AG04450 (cell line): ENCODE measurements at regions not wholly inside any gene's neighbourhood (a gene's known extent, or its start where the extent isn't known, plus 50 kb on each side); places are given as distances from the start of the nearest gene placed in this dataset.
"Not testable (repeated sequence)": the region's sequence is repeated elsewhere in the genome, so short reads cannot be mapped to it uniquely, and the experiment has no call there.

Source experiments
- CTCF ChIA-PET: fragments of 300-600, 350-600 bp; formaldehyde crosslinking; extraction: SDS; loops from one replicate; lab custom pipeline; 2022; ENCODE audit warnings: antibody characterized with exemption, inconsistent platforms; lab: Charles Lee
- POLR2A ChIA-PET: fragments of 350-600 bp; formaldehyde crosslinking; extraction: SDS; loops from one replicate; lab custom pipeline; 2021; ENCODE audit warnings: antibody characterized with exemption, inconsistent platforms; lab: Yijun Ruan, JAX
- DNase-seq: peaks from one replicate; pipeline ENCODE4 v3.0.0-alpha.2; 2011; ENCODE audit warnings: low read depth, low spot score
- H3K27ac ChIP-seq: one replicate; pipeline ENCODE4 v1.5.1; 2012; ENCODE audit warnings: low read depth, low read length, control low read depth
- H3K27me3 ChIP-seq: one replicate; pipeline ENCODE4 v1.6.0; 2012; ENCODE audit warnings: low read length; ENCODE audit not compliant: control insufficient read depth, insufficient read depth
- H3K4me3 ChIP-seq: 2 replicates; pipeline ENCODE4 v1.5.1; 2011; ENCODE audit warnings: mild to moderate bottlenecking, low read depth, low read length, control low read depth
- H3K9me3 ChIP-seq: 2 replicates; pipeline ENCODE4 v1.5.1; 2012; ENCODE audit warnings: low read length; ENCODE audit not compliant: control insufficient read depth, insufficient read depth
- TF ChIP-seq, protein P1 (sequence below): IDR thresholded peaks from 2 replicates; pipeline ENCODE4 v1.5.1; 2011; ENCODE audit warnings: low read depth, low read length, control low read depth, inconsistent platforms

DNA sequence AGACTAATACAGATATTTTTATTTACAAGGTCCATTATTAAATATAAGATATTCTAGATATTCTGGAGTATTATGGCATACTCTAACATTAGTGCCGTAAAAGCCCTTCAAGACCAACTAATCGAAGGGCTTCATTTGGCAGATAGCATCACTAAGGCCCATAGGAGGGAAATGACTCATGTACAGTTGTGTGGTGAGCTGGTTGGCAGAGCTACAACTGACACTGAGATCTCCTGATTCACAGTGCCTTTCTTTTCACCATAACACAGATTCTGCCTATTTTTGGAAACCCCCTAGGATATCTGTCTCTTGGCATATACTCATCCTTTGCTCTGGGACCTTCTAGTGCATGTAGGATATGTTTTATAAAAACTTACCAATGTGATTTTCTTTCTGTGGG lies 201.7 kb upstream of the AFF2 start:
- ChIA-PET POLR2A (no interaction called here), CTCF (no interaction called here)
- H3K27ac ChIP-seq: no peak overlapping the region

DNA sequence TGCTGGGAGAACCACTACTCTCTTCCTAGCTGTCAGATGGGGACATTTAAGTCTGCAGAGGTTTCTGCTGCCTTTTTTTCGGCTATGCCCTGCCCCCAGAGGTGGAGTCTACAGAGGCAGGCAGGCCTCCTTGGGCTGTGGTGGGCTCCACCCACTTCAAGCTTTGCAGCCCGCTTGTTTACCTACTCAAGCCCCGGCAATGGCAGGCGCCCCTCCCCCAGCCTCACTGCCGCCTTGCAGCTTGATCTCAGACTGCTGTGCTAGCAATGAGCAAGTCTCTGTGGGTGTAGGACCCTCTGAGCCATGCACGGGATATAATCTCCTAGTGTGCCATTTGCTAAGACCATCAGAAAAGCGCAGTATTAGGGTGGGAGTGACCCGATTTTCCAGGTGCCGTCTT lies 195.2 kb upstream of the AFF2 start:
- DNase-seq, H3K27me3 ChIP-seq, POLR2A ChIA-PET, H3K27ac ChIP-seq, H3K9me3 ChIP-seq, CTCF ChIA-PET, H3K4me3 ChIP-seq: not testable (repeated sequence)

More for the DNA sequence above, 201.7 kb upstream of the AFF2 start:
- TF ChIP-seq, protein P1, sequence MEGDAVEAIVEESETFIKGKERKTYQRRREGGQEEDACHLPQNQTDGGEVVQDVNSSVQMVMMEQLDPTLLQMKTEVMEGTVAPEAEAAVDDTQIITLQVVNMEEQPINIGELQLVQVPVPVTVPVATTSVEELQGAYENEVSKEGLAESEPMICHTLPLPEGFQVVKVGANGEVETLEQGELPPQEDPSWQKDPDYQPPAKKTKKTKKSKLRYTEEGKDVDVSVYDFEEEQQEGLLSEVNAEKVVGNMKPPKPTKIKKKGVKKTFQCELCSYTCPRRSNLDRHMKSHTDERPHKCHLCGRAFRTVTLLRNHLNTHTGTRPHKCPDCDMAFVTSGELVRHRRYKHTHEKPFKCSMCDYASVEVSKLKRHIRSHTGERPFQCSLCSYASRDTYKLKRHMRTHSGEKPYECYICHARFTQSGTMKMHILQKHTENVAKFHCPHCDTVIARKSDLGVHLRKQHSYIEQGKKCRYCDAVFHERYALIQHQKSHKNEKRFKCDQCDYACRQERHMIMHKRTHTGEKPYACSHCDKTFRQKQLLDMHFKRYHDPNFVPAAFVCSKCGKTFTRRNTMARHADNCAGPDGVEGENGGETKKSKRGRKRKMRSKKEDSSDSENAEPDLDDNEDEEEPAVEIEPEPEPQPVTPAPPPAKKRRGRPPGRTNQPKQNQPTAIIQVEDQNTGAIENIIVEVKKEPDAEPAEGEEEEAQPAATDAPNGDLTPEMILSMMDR: no peak
- no peak overlapping the region for H3K4me3 ChIP-seq
- peaks cover 9% of the 10 kb centered on the region for H3K9me3 ChIP-seq
- H3K27me3 ChIP-seq: no peaks in the 10 kb centered on the region
- no peak for DNase-seq

DNA sequence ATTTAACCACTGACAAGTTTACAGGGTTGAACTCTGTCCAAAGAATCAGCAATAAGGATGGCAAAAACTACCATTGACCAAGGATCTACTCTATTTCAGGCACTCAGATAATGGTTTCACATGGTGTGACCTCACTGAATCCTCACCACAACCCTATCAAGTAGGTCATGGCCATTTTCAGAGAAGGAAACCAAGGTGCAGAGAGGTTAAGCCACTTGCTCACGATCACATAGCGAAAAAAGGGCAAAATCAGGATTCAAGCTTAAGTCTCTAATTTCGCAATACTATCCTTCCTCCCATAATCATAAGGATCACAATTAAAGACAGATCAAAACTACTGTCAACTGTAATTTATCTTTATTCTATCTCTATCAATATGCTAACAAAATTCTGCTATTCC lies 191.0 kb upstream of the AFF2 start:
- TF ChIP-seq, protein P1: no peak
- Histone ChIP-seq H3K4me3 (no peak overlapping the region), H3K27me3 (no peaks in the 10 kb centered on the region), H3K9me3 (peaks cover 3% of the 10 kb centered on the region; the same call in 1 of the 2 replicates), H3K27ac (no peak overlapping the region)
- no peak for DNase-seq
- CTCF ChIA-PET: no interaction called here
- POLR2A ChIA-PET: no interaction called here

DNA sequence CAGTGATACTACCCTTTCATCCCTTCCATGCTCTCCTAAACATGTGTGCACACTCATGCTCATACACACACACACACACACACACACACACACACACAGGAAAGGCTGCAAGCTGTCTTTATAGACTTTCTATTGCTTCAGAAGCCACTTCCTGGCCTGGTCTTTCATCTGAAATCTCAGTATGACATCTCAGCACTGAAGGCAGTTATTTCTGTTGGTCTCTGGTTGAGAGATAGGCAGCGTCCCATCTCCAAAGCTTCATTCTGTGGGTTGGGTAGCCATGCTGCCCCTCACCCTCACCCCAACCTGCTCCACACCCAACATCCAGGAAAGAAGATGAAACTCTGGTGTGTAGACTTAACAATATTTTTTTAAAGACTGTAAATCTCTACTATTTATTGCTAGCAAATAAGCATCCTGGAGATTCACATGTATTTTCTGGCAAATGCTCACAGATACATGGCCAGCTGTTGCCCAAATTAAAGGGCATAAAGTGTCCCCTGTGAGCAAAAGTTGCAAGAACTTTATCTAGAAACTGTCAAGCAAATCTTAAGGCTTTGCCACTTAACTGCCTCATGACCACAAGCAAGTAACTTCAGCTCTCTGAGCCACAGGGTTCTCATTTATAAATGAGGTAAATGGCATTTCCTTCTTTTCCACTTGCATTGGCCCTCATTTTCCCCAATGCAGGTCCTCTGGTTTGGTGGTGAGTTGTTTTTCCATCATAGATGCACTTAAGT lies 189.8 kb upstream of the AFF2 start:
- Histone ChIP-seq H3K27ac (no peak overlapping the region), H3K27me3 (no peaks in the 10 kb centered on the region), H3K9me3 (peaks cover 3% of the 10 kb centered on the region; the same call in 1 of the 2 replicates), H3K4me3 (no peak overlapping the region)
- ChIA-PET POLR2A (no interaction called here), CTCF (no interaction called here)
- no peak for DNase-seq
- TF ChIP-seq, protein P1: no peak

DNA sequence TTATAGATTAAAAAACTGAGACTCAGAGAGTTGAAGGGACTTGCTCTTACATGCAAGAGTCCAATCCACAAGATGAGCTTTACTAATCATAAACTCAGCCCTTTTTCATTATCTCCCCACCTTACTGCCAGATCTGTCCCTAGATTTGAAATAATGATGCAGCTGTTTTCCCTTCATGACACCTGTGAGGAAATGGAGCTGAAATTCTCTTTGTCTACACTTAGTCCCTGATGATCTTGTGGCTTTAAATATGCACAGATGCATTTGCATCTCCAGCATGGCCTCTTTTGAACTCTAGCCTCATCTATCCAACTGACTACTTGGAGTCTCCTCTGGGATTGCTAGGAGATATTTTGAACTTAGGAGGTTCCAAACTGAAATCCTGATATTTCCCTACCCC lies 188.9 kb upstream of the AFF2 start:
- Histone ChIP-seq H3K27me3 (no peaks in the 10 kb centered on the region), H3K4me3 (no peak overlapping the region), H3K27ac (no peak overlapping the region), H3K9me3 (peaks cover 3% of the 10 kb centered on the region; the same call in 1 of the 2 replicates)
- TF ChIP-seq, protein P1: no peak
- DNase-seq: no peak
- ChIA-PET POLR2A (no interaction called here), CTCF (no interaction called here)
